HG02840 (cell line): ENCODE measurements at regions not wholly inside any gene's neighbourhood (a gene's known extent, or its start where the extent isn't known, plus 50 kb on each side); places are given as distances from the start of the nearest gene placed in this dataset.
"Not testable (repeated sequence)": the region's sequence is repeated elsewhere in the genome, so short reads cannot be mapped to it uniquely, and the experiment has no call there.

Source experiments
- ATAC-seq: cut with Tn5 transposase; IDR thresholded peaks from one replicate; pipeline ENCODE4 v1.9.1; 2021; ENCODE audit warnings: mild to moderate bottlenecking, moderate library complexity, moderate number of reproducible peaks; ENCODE audit not compliant: unreplicated experiment, low FRiP score

GRCh38 chr20:11976966-11977365, 59.3 kb downstream of the BTBD3 start:
- ATAC-seq: no peak

GRCh38 chr20:11978496-11978895, 60.8 kb downstream of the BTBD3 start:
- no peak for ATAC-seq

- no peak for ATAC-seq
Measured at GRCh38 chr20:11979306-11979990, 61.8 kb downstream of the BTBD3 start.

GRCh38 chr20:11980263-11980662, 62.6 kb downstream of the BTBD3 start:
- no peak for ATAC-seq

GRCh38 chr20:11981366-11981947, 63.8 kb downstream of the BTBD3 start:
- no peak for ATAC-seq

GRCh38 chr20:11982289-11982954, 64.7 kb downstream of the BTBD3 start:
- no peak for ATAC-seq

- no peak for ATAC-seq
Measured at GRCh38 chr20:11982955-11983470, 65.3 kb downstream of the BTBD3 start.

- ATAC-seq: no peak
Measured at GRCh38 chr20:11986954-11987353, 69.3 kb downstream of the BTBD3 start.

GRCh38 chr20:11987526-11987925, 69.8 kb downstream of the BTBD3 start:
- ATAC-seq: no peak

- ATAC-seq: no peak
Measured at GRCh38 chr20:11989018-11989771, 71.5 kb downstream of the BTBD3 start.

- ATAC-seq: no peak
Measured at GRCh38 chr20:11992426-11992825, 74.7 kb downstream of the BTBD3 start.

GRCh38 chr20:11993886-11994461, 76.3 kb downstream of the BTBD3 start:
- ATAC-seq: no peak

GRCh38 chr20:11995805-11996567, 78.3 kb downstream of the BTBD3 start:
- ATAC-seq: no peak

GRCh38 chr20:12004776-12005175, 87.1 kb downstream of the BTBD3 start:
- not testable (repeated sequence) for ATAC-seq

- no peak for ATAC-seq
Measured at GRCh38 chr20:12012241-12013222, 94.8 kb downstream of the BTBD3 start.

GRCh38 chr20:12014276-12014675, 96.6 kb downstream of the BTBD3 start:
- no peak for ATAC-seq

GRCh38 chr20:12014736-12015135, 97.0 kb downstream of the BTBD3 start:
- ATAC-seq: no peak

- no peak for ATAC-seq
Measured at GRCh38 chr20:12016291-12016690, 98.6 kb downstream of the BTBD3 start.

- ATAC-seq: no peak
Measured at GRCh38 chr20:12019715-12020114, 102.0 kb downstream of the BTBD3 start.
